Smooth muscle cell (in vitro differentiated cells): ENCODE measurements at regions not wholly inside any gene's neighbourhood (a gene's known extent, or its start where the extent isn't known, plus 50 kb on each side); places are given as distances from the start of the nearest gene placed in this dataset.

Experiments used
- DNase-seq: peaks from one replicate; lab custom pipeline; 2025; ENCODE audit not compliant: unreplicated experiment; lab: John Stamatoyannopoulos, UW
- H2AFZ ChIP-seq: fragments of 200-600 bp; sonication (generic); 2 replicates; pipeline ENCODE4 v1.6.0; 2016; ENCODE audit warnings: antibody characterized with exemption, low read depth, mild to moderate bottlenecking
- H3F3A ChIP-seq: fragments of 200-600 bp; sonication (generic); 2 replicates; pipeline ENCODE4 v1.6.0; 2017; ENCODE audit warnings: antibody characterized with exemption, low read depth
- H3K27ac ChIP-seq: fragments of 200-600 bp; sonication (generic); 2 replicates; pipeline ENCODE4 v1.5.1; 2016; ENCODE audit warnings: low read depth, mild to moderate bottlenecking
- H3K27me3 ChIP-seq: fragments of 200-600 bp; sonication (generic); 2 replicates; pipeline ENCODE4 v1.6.1; 2016; ENCODE audit warnings: low read depth, mild to moderate bottlenecking
- H3K36me3 ChIP-seq: fragments of 200-600 bp; sonication (generic); 2 replicates; pipeline ENCODE4 v1.5.1; 2016; ENCODE audit warnings: low read depth
- H3K4me1 ChIP-seq: fragments of 200-600 bp; sonication (generic); 2 replicates; pipeline ENCODE4 v1.5.1; 2016; ENCODE audit warnings: low read depth
- H3K4me2 ChIP-seq: fragments of 200-600 bp; sonication (generic); 2 replicates; pipeline ENCODE4 v1.6.0; 2016; ENCODE audit warnings: mild to moderate bottlenecking
- H3K4me3 ChIP-seq: fragments of 200-600 bp; sonication (generic); 2 replicates; pipeline ENCODE4 v1.5.1; 2016; ENCODE audit warnings: mild to moderate bottlenecking
- H3K79me2 ChIP-seq: fragments of 200-600 bp; sonication (generic); 2 replicates; pipeline ENCODE4 v1.6.0; 2016; ENCODE audit warnings: low read depth, mild to moderate bottlenecking
- H3K9ac ChIP-seq: fragments of 200-600 bp; sonication (generic); 2 replicates; pipeline ENCODE4 v1.6.0; 2016; ENCODE audit warnings: low read depth
- H3K9me3 ChIP-seq: fragments of 200-600 bp; sonication (generic); replicated peaks from 2 replicates; pipeline ENCODE4 v1.5.1; 2016; ENCODE audit warnings: low read depth
- H4K20me1 ChIP-seq: fragments of 200-600 bp; sonication (generic); 2 replicates; pipeline ENCODE4 v1.6.0; 2016; ENCODE audit warnings: low read depth
- CTCF ChIP-seq: fragments of 200-600 bp; sonication (generic); IDR thresholded peaks from 2 replicates; pipeline ENCODE4 v1.5.1; 2017; ENCODE audit warnings: borderline replicate concordance, mild to moderate bottlenecking, antibody characterized with exemption; ENCODE audit not compliant: insufficient read depth, poor library complexity, severe bottlenecking
- WGBS: methylation state at CpG from one replicate; pipeline ENCODE4 v1.1.7; 2016; ENCODE audit warnings: low lambda C conversion rate; 5-methylcytosine and 5-hydroxymethylcytosine counted together

- Histone ChIP-seq H2AFZ (no peak overlapping the region), H3K79me2 (no peaks in the 10 kb centered on the region)
Measured at GRCh38 chr4:136965478-136965877, 566.8 kb downstream of the PCDH18 start.

GRCh38 chr4:136962868-136963267, 569.4 kb downstream of the PCDH18 start:
- H3K79me2 ChIP-seq: no peaks in the 10 kb centered on the region
- H3K27ac ChIP-seq: no peak overlapping the region
- H3K9me3 ChIP-seq: no peaks in the 10 kb centered on the region
- no peaks in the 10 kb centered on the region for H3F3A ChIP-seq
- no peak overlapping the region for H3K4me2 ChIP-seq
- H3K27me3 ChIP-seq: no peaks in the 10 kb centered on the region
- H3K9ac ChIP-seq: no peak overlapping the region
- no peak for DNase-seq
- no peak overlapping the region for H2AFZ ChIP-seq
- no peaks in the 10 kb centered on the region for H3K36me3 ChIP-seq
- H3K4me1 ChIP-seq: no peaks in the 10 kb centered on the region
- no peak overlapping the region for H3K4me3 ChIP-seq
- no peaks in the 10 kb centered on the region for H4K20me1 ChIP-seq
- 53% methylated on average over 2 of the region's 2 CpGs for WGBS
- no peak for TF ChIP-seq CTCF

More at GRCh38 chr4:136965478-136965877, 566.8 kb downstream of the PCDH18 start:
- Histone ChIP-seq H3K9ac (no peak overlapping the region), H3K4me3 (no peak overlapping the region), H3K9me3 (no peaks in the 10 kb centered on the region), H3K4me2 (no peak overlapping the region), H3K27ac (no peak overlapping the region), H4K20me1 (no peaks in the 10 kb centered on the region), H3K27me3 (no peaks in the 10 kb centered on the region), H3F3A (peaks cover 12% of the 10 kb centered on the region), H3K4me1 (no peaks in the 10 kb centered on the region), H3K36me3 (no peaks in the 10 kb centered on the region)
- WGBS: 76% methylated on average over 3 of the region's 3 CpGs
- TF ChIP-seq CTCF: no peak
- DNase-seq: no peak

- no peak overlapping the region for H3K4me2 ChIP-seq
- H3K9me3 ChIP-seq: no peaks in the 10 kb centered on the region
- H3K79me2 ChIP-seq: no peaks in the 10 kb centered on the region
- H3K36me3 ChIP-seq: no peaks in the 10 kb centered on the region
- no peak overlapping the region for H3K9ac ChIP-seq
- no peak overlapping the region for H2AFZ ChIP-seq
- no peaks in the 10 kb centered on the region for H4K20me1 ChIP-seq
- H3K27ac ChIP-seq: no peak overlapping the region
- no peak for TF ChIP-seq CTCF
- DNase-seq: no peak
- no peak overlapping the region for H3K4me3 ChIP-seq
- H3K27me3 ChIP-seq: no peaks in the 10 kb centered on the region
- no peaks in the 10 kb centered on the region for H3F3A ChIP-seq
- no peaks in the 10 kb centered on the region for H3K4me1 ChIP-seq
- 89% methylated on average over 9 of the region's 9 CpGs for WGBS
Measured at GRCh38 chr4:136946307-136946907, 585.9 kb downstream of the PCDH18 start.

GRCh38 chr4:136939781-136940180, 592.5 kb downstream of the PCDH18 start:
- H3K36me3 ChIP-seq: no peaks in the 10 kb centered on the region
- H3F3A ChIP-seq: peaks cover 6% of the 10 kb centered on the region
- H3K79me2 ChIP-seq: no peaks in the 10 kb centered on the region
- H3K4me2 ChIP-seq: no peak overlapping the region
- no peaks in the 10 kb centered on the region for H3K27me3 ChIP-seq
- H3K9ac ChIP-seq: no peak overlapping the region
- DNase-seq: no peak
- no peak overlapping the region for H3K27ac ChIP-seq
- no peaks in the 10 kb centered on the region for H3K9me3 ChIP-seq
- H2AFZ ChIP-seq: no peak overlapping the region
- no peak overlapping the region for H3K4me3 ChIP-seq
- TF ChIP-seq CTCF: no peak
- no peaks in the 10 kb centered on the region for H3K4me1 ChIP-seq
- no peaks in the 10 kb centered on the region for H4K20me1 ChIP-seq
